ENCODE measurements at regions not wholly inside any gene's neighbourhood (a gene's known extent, or its start where the extent isn't known, plus 50 kb on each side); places are given as distances from the start of the nearest gene placed in this dataset.
"Not testable (repeated sequence)": the region's sequence is repeated elsewhere in the genome, so short reads cannot be mapped to it uniquely, and the experiment has no call there.

GRCh38 chr14:83975841-83976770, 1553.8 kb upstream of the FLRT2 start:
- DNase-seq, result no peak
- intact Hi-C loops (cut with DNase I), result no loop called here

- intact Hi-C loops (cut with DNase I), result no loop called here
- DNase-seq, result no peak
These were observed 1552.4 kb upstream of the FLRT2 start for GRCh38 chr14:83977583-83977982.

- intact Hi-C loops (cut with DNase I); DNase-seq: not testable (repeated sequence)
These were observed 1548.2 kb upstream of the FLRT2 start for GRCh38 chr14:83981676-83982258.

GRCh38 chr14:83988275-83988674, 1541.7 kb upstream of the FLRT2 start:
- intact Hi-C loops (cut with DNase I), result no loop called here
- DNase-seq, result no peak

GRCh38 chr14:83991666-83992065, 1538.3 kb upstream of the FLRT2 start:
- intact Hi-C loops (cut with DNase I), result no loop called here
- DNase-seq, result no peak

GRCh38 chr14:83992857-83993256, 1537.1 kb upstream of the FLRT2 start:
- DNase-seq, result no peak
- intact Hi-C loops (cut with DNase I), result no loop called here

GRCh38 chr14:83993545-83993944, 1536.4 kb upstream of the FLRT2 start:
- intact Hi-C loops (cut with DNase I), result no loop called here

GRCh38 chr14:83994020-83994419, 1535.9 kb upstream of the FLRT2 start:
- no peak for DNase-seq
- intact Hi-C loops (cut with DNase I), result no loop called here

More at GRCh38 chr14:83993545-83993944, 1536.4 kb upstream of the FLRT2 start:
- DNase-seq, result no peak

GRCh38 chr14:84001023-84001422, 1528.9 kb upstream of the FLRT2 start:
- intact Hi-C loops (cut with DNase I), result no loop called here
- DNase-seq, result no peak

- intact Hi-C loops (cut with DNase I), result no loop called here
- DNase-seq, result no peak
These were observed 1526.6 kb upstream of the FLRT2 start for GRCh38 chr14:84003346-84003745.

- intact Hi-C loops (cut with DNase I), result no loop called here
These were observed 1523.2 kb upstream of the FLRT2 start for GRCh38 chr14:84006643-84007155.

GRCh38 chr14:84013424-84013823, 1516.5 kb upstream of the FLRT2 start:
- intact Hi-C loops (cut with DNase I), result no loop called here
- DNase-seq, result no peak

More at GRCh38 chr14:84006643-84007155, 1523.2 kb upstream of the FLRT2 start:
- DNase-seq, result no peak

- intact Hi-C loops (cut with DNase I), result no loop called here
- no peak for DNase-seq
These were observed 1512.4 kb upstream of the FLRT2 start for GRCh38 chr14:84017495-84017894.

GRCh38 chr14:84021433-84021832, 1508.5 kb upstream of the FLRT2 start:
- intact Hi-C loops (cut with DNase I), result no loop called here
- DNase-seq, result no peak

- DNase-seq, result no peak
- intact Hi-C loops (cut with DNase I), result no loop called here
These were observed 1505.6 kb upstream of the FLRT2 start for GRCh38 chr14:84024231-84024820.

- intact Hi-C loops (cut with DNase I), result no loop called here
- DNase-seq, result no peak
These were observed 1504.6 kb upstream of the FLRT2 start for GRCh38 chr14:84025106-84026012.

GRCh38 chr14:84027351-84027750, 1502.6 kb upstream of the FLRT2 start:
- no peak for DNase-seq
- intact Hi-C loops (cut with DNase I), result no loop called here

- no peak for DNase-seq
- intact Hi-C loops (cut with DNase I), result no loop called here
These were observed 1501.8 kb upstream of the FLRT2 start for GRCh38 chr14:84028080-84028604.

- intact Hi-C loops (cut with DNase I), result no loop called here
- DNase-seq, result no peak
These were observed 1500.7 kb upstream of the FLRT2 start for GRCh38 chr14:84029246-84029645.

GRCh38 chr14:84029720-84030119, 1500.2 kb upstream of the FLRT2 start:
- no peak for DNase-seq
- intact Hi-C loops (cut with DNase I), result no loop called here

Data from posterior cingulate gyrus (tissue), 11 donors.